Natural killer cell (primary cell): ENCODE measurements at regions not wholly inside any gene's neighbourhood (a gene's known extent, or its start where the extent isn't known, plus 50 kb on each side); places are given as distances from the start of the nearest gene placed in this dataset.

Experiments
- ATAC-seq, 3 donors: fragments of 150-1000 bp in 2 of 3; fragments of 200-7000 bp in 1 of 3; cut with Tn5 transposase; 1 replicate in 1 of 3; 2 replicates in 2 of 3; pipeline ENCODE4 v1.10.0; 2021; ENCODE audit warnings: mild to moderate bottlenecking in 2 of 3, moderate library complexity in 2 of 3
- DNase-seq, 2 donors: peaks; one replicate each; pipeline versions ENCODE4 v3.0.0 to v3.0.0-alpha.2; 2013 to 2021; ENCODE audit warnings: mixed read lengths in 1 of 2
- H3K27ac ChIP-seq: one replicate; pipeline ENCODE4 v1.5.1; 2013; ENCODE audit warnings: mild to moderate bottlenecking, low read length
- H3K27me3 ChIP-seq: one replicate; pipeline ENCODE4 v1.6.1; 2013; ENCODE audit warnings: low read length; ENCODE audit not compliant: control insufficient read depth, insufficient read depth
- H3K36me3 ChIP-seq: one replicate; pipeline ENCODE4 v1.6.1; 2013; ENCODE audit warnings: low read length; ENCODE audit not compliant: control insufficient read depth, insufficient read depth
- H3K4me1 ChIP-seq: one replicate; pipeline ENCODE4 v1.6.1; 2013; ENCODE audit warnings: low read length; ENCODE audit not compliant: control insufficient read depth, insufficient read depth
- H3K4me3 ChIP-seq: one replicate; pipeline ENCODE4 v1.5.1; 2013; ENCODE audit warnings: low read length
- H3K9me3 ChIP-seq: one replicate; pipeline ENCODE4 v1.6.1; 2013; ENCODE audit warnings: low read length; ENCODE audit not compliant: control insufficient read depth, insufficient read depth
- H3K27ac Mint-ChIP-seq, 2 donors: one replicate each; pipeline ENCODE4 v1.8.0; 2022; ENCODE audit warnings: mild to moderate bottlenecking in 2 of 2, mixed read lengths in 2 of 2, moderate library complexity in 1 of 2
- H3K27me3 Mint-ChIP-seq, 2 donors: one replicate each; pipeline ENCODE4 v1.8.0; 2022; ENCODE audit warnings: low read depth in 2 of 2, mixed read lengths in 2 of 2
- H3K36me3 Mint-ChIP-seq: one replicate; pipeline ENCODE4 v1.8.0; 2022; ENCODE audit warnings: mixed read lengths
- H3K4me1 Mint-ChIP-seq, 2 donors: one replicate each; pipeline ENCODE4 v1.8.0; 2022; ENCODE audit warnings: mixed read lengths in 2 of 2
- H3K4me3 Mint-ChIP-seq: one replicate; pipeline ENCODE4 v1.8.0; 2022; ENCODE audit warnings: mild to moderate bottlenecking, moderate library complexity, mixed read lengths
- H3K9me3 Mint-ChIP-seq, 2 donors: one replicate each; pipeline ENCODE4 v1.8.0; 2022; ENCODE audit warnings: mixed read lengths in 2 of 2
- CTCF ChIP-seq: fragments of 200-600 bp; IDR thresholded peaks from one replicate; pipeline ENCODE4 v1.8.0; 2022; ENCODE audit warnings: antibody characterized with exemption
- WGBS: methylation state at CpG from one replicate; pipeline ENCODE4 v1.1.7; 2013; ENCODE audit warnings: missing lambda C conversion rate; ENCODE audit not compliant: insufficient coverage; 5-methylcytosine and 5-hydroxymethylcytosine counted together
- intact Hi-C: fragments of 100-400 bp; cut with micrococcal nuclease; formaldehyde crosslinking; loops from one replicate; pipeline ENCODE4 v1.14.2; 2022

- 72% methylated on average over 3 of the region's 3 CpGs for WGBS
- H3K27me3 ChIP-seq: no peaks in the 10 kb centered on the region
- no peak overlapping the region for H3K4me3 Mint-ChIP-seq
- peaks cover 19% of the 10 kb centered on the region for H3K36me3 Mint-ChIP-seq
- TF ChIP-seq CTCF: no peak
- peaks cover 8 to 16% of the 10 kb centered on the region in 2 donors for H3K9me3 Mint-ChIP-seq
- peaks cover 17% of the 10 kb centered on the region for H3K9me3 ChIP-seq
- no peaks in the 10 kb centered on the region for H3K27me3 Mint-ChIP-seq
- H3K36me3 ChIP-seq: no peaks in the 10 kb centered on the region
- DNase-seq (no peak), ATAC-seq (no peak)
- intact Hi-C loops: no loop called here
- H3K4me3 ChIP-seq: no peak overlapping the region
- H3K4me1 ChIP-seq: no peaks in the 10 kb centered on the region
- H3K4me1 Mint-ChIP-seq: no peaks in the 10 kb centered on the region
- H3K27ac ChIP-seq: no peak overlapping the region
- H3K27ac Mint-ChIP-seq: no peak overlapping the region
Observed at GRCh38 chr4:131419147-131419546, 1729.9 kb upstream of the PCDH10 start.

GRCh38 chr4:131426023-131426758 lies 1722.9 kb upstream of the PCDH10 start:
- intact Hi-C loops: no loop called here
- H3K9me3 ChIP-seq: no peaks in the 10 kb centered on the region
- H3K4me1 Mint-ChIP-seq: no peaks in the 10 kb centered on the region
- no peaks in the 10 kb centered on the region for H3K36me3 ChIP-seq
- no peaks in the 10 kb centered on the region for H3K4me1 ChIP-seq
- WGBS: 78% methylated on average over 2 of the region's 3 CpGs
- no peak overlapping the region for H3K27ac ChIP-seq
- peaks cover 17% of the 10 kb centered on the region for H3K36me3 Mint-ChIP-seq
- no peak overlapping the region for H3K4me3 Mint-ChIP-seq
- DNase-seq (no peak), ATAC-seq (no peak)
- H3K27me3 ChIP-seq: no peaks in the 10 kb centered on the region
- TF ChIP-seq CTCF: no peak
- H3K27me3 Mint-ChIP-seq: no peaks in the 10 kb centered on the region
- H3K9me3 Mint-ChIP-seq: peaks cover 13 to 30% of the 10 kb centered on the region in 2 donors
- H3K27ac Mint-ChIP-seq: no peak overlapping the region
- H3K4me3 ChIP-seq: no peak overlapping the region

- TF ChIP-seq CTCF: no peak
- Histone ChIP-seq H3K4me3 (no peak overlapping the region), H3K27ac (no peak overlapping the region), H3K27me3 (no peaks in the 10 kb centered on the region), H3K4me1 (no peaks in the 10 kb centered on the region), H3K9me3 (no peaks in the 10 kb centered on the region), H3K36me3 (no peaks in the 10 kb centered on the region)
- H3K4me1 Mint-ChIP-seq: no peaks in the 10 kb centered on the region
- ATAC-seq: no peak
- peaks cover 11 to 27% of the 10 kb centered on the region in 2 donors for H3K9me3 Mint-ChIP-seq
- no peak overlapping the region for H3K27ac Mint-ChIP-seq
- H3K4me3 Mint-ChIP-seq: no peak overlapping the region
- 78% methylated on average over 2 of the region's 2 CpGs for whole genome bisulfite sequencing
- no peaks in the 10 kb centered on the region for H3K27me3 Mint-ChIP-seq
- DNase-seq: no peak
- H3K36me3 Mint-ChIP-seq: peaks cover 10% of the 10 kb centered on the region
- intact Hi-C loops: no loop called here
Observed at GRCh38 chr4:131427000-131427399, 1722.1 kb upstream of the PCDH10 start.

GRCh38 chr4:131430302-131430701 lies 1718.8 kb upstream of the PCDH10 start:
- no peaks in the 10 kb centered on the region for H3K27me3 ChIP-seq
- H3K9me3 ChIP-seq: no peaks in the 10 kb centered on the region
- no peaks in the 10 kb centered on the region for H3K27me3 Mint-ChIP-seq
- H3K36me3 ChIP-seq: no peaks in the 10 kb centered on the region
- H3K4me3 ChIP-seq: no peak overlapping the region
- intact Hi-C loops: no loop called here
- H3K4me3 Mint-ChIP-seq: no peak overlapping the region
- no peak for TF ChIP-seq CTCF
- ATAC-seq (no peak), DNase-seq (no peak)
- no peak overlapping the region for H3K27ac Mint-ChIP-seq
- H3K4me1 Mint-ChIP-seq: no peaks in the 10 kb centered on the region
- peaks cover 18 to 36% of the 10 kb centered on the region in 2 donors for H3K9me3 Mint-ChIP-seq
- 72% methylated on average over 3 of the region's 3 CpGs for WGBS
- no peak overlapping the region for H3K27ac ChIP-seq
- H3K36me3 Mint-ChIP-seq: peaks cover 10% of the 10 kb centered on the region
- no peaks in the 10 kb centered on the region for H3K4me1 ChIP-seq
